Right lobe of liver (tissue), 6 donors: ENCODE measurements at regions not wholly inside any gene's neighbourhood (a gene's known extent, or its start where the extent isn't known, plus 50 kb on each side); places are given as distances from the start of the nearest gene placed in this dataset.

Experiments used
- ATAC-seq, 4 donors: fragments of 200-7000 bp; cut with Tn5 transposase; one replicate each; pipeline ENCODE4 v1.9.1; 2020; ENCODE audit warnings: mild to moderate bottlenecking in 4 of 4, moderate library complexity in 4 of 4
- DNase-seq, 3 donors: peaks; one replicate each; pipeline ENCODE4 v3.0.0-alpha.2; 2020
- H3K27ac ChIP-seq, 3 donors: fragments of 200-600 bp; one replicate each; pipeline ENCODE4 v1.8.0; 2022
- H3K27me3 ChIP-seq, 2 donors: fragments of 200-600 bp; one replicate each; pipeline ENCODE4 v1.8.0; 2022
- H3K36me3 ChIP-seq, 4 donors: fragments of 200-600 bp; sonication (generic) in 1 of 4; one replicate each; pipeline versions ENCODE4 v1.5.1 to v1.8.0; 2017 to 2022; ENCODE audit warnings: control low read depth in 1 of 4
- H3K4me1 ChIP-seq, 4 donors: fragments of 200-600 bp; sonication (generic) in 1 of 4; one replicate each; pipeline versions ENCODE4 v1.5.1 to v1.8.0; 2017 to 2022; ENCODE audit warnings: control low read depth in 1 of 4
- H3K4me3 ChIP-seq, 3 donors: fragments of 200-600 bp; one replicate each; pipeline ENCODE4 v1.8.0; 2022
- H3K9me3 ChIP-seq, 4 donors: fragments of 200-600 bp; sonication (generic) in 1 of 4; one replicate each; pipeline versions ENCODE4 v1.5.1 to v1.8.0; 2017 to 2022; ENCODE audit warnings: control low read depth in 1 of 4
- POLR2A ChIP-seq: fragments of 450-650 bp; IDR thresholded peaks from one replicate; pipeline ENCODE4 v1.6.1; 2017; ENCODE audit warnings: antibody characterized with exemption, mild to moderate bottlenecking
- WGBS: methylation state at CpG from one replicate; pipeline ENCODE4 v1.1.6; 2018; ENCODE audit warnings: low coverage, low lambda C conversion rate; ENCODE audit not compliant: insufficient coverage; ENCODE audit errors: missing lambda C conversion rate; 5-methylcytosine and 5-hydroxymethylcytosine counted together
- intact Hi-C, 2 donors: fragments of 100-400 bp; cut with DNase I; formaldehyde crosslinking; loops; one replicate each; pipeline versions ENCODE4 v1.11.2 to v1.14.1; 2022
- TF ChIP-seq, protein P1 (sequence below), 4 donors: fragments of 200-600 bp in 3 of 4; fragments of 450-650 bp in 1 of 4; IDR thresholded peaks; one replicate each; pipeline versions ENCODE4 v1.5.1 to v1.8.0; 2016 to 2022; ENCODE audit warnings: antibody characterized with exemption in 4 of 4, mild to moderate bottlenecking in 2 of 4
- donor health status: DM: no; HTN: yes; CAD: no.
- donor health status: DM: no; HTN: no; CAD: no.
- donor health status: DM: no; HTN: no; CAD: no.
- donor health status: DM: no; HTN: yes; CAD: no.
- donor health status: DM: no; HTN: yes; CAD: no.

DNA sequence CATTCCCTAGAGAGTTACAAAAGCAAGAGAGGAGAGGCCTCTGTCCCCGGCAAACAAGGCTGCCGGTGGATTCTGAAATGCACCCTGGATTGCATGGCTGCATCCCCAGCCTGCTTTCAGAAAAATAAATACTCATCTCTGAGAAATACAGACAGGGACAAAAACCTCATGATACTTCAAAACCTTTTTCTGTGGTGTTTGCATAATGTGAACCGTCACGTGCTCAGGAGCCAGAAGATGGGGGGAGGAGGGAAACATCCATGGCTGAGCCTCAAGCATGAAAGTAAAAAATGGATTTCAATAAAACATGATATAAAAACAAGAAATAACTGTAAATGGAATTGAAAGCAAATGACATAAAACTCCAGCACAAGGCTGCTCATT is 198.5 kb upstream of the NCAM1 start:
- 43% methylated on average over 4 of the region's 4 CpGs for WGBS
- DNase-seq (no peak), ATAC-seq (no peak)
- Histone ChIP-seq H3K4me3 (no peak overlapping the region), H3K27ac (no peak overlapping the region), H3K36me3 (no peaks in the 10 kb centered on the region), H3K9me3 (no peaks in the 10 kb centered on the region), H3K4me1 (no peaks in the 10 kb centered on the region), H3K27me3 (no peaks in the 10 kb centered on the region)
- intact Hi-C loops = no loop called here
- TF ChIP-seq POLR2A = no peak
- TF ChIP-seq, protein P1, sequence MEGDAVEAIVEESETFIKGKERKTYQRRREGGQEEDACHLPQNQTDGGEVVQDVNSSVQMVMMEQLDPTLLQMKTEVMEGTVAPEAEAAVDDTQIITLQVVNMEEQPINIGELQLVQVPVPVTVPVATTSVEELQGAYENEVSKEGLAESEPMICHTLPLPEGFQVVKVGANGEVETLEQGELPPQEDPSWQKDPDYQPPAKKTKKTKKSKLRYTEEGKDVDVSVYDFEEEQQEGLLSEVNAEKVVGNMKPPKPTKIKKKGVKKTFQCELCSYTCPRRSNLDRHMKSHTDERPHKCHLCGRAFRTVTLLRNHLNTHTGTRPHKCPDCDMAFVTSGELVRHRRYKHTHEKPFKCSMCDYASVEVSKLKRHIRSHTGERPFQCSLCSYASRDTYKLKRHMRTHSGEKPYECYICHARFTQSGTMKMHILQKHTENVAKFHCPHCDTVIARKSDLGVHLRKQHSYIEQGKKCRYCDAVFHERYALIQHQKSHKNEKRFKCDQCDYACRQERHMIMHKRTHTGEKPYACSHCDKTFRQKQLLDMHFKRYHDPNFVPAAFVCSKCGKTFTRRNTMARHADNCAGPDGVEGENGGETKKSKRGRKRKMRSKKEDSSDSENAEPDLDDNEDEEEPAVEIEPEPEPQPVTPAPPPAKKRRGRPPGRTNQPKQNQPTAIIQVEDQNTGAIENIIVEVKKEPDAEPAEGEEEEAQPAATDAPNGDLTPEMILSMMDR (IDR thresholded peaks at IDR 0.05) = no peak

DNA sequence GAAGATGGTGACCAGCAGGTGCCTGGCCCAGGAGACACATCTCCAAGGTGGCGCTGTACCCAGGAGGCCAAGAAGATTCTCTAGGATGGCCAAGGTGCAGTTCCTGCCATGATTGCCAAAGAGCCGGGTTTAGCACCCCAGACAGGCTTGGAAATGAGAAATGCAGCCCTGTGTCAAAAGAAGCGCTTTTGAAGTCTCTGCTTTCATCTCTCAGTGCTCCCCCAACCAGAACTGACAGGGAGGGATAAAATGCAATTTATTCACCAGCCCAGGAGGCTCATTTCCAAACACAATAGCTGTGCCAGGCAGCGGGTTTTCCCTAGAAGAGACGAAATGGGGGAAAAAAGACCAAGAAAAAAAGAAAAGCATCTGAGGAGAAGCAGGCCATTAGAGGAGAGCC is 195.9 kb upstream of the NCAM1 start:
- intact Hi-C loops = no loop called here
- Histone ChIP-seq H3K4me3 (no peak overlapping the region), H3K36me3 (no peaks in the 10 kb centered on the region), H3K4me1 (no peaks in the 10 kb centered on the region), H3K27ac (no peak overlapping the region), H3K27me3 (no peaks in the 10 kb centered on the region), H3K9me3 (no peaks in the 10 kb centered on the region)
- WGBS = 48% methylated on average over 5 of the region's 5 CpGs
- no peak for DNase-seq
- no peak for ATAC-seq
- TF ChIP-seq, protein P1 (IDR thresholded peaks at IDR 0.05) = no peak
- TF ChIP-seq POLR2A = no peak

DNA sequence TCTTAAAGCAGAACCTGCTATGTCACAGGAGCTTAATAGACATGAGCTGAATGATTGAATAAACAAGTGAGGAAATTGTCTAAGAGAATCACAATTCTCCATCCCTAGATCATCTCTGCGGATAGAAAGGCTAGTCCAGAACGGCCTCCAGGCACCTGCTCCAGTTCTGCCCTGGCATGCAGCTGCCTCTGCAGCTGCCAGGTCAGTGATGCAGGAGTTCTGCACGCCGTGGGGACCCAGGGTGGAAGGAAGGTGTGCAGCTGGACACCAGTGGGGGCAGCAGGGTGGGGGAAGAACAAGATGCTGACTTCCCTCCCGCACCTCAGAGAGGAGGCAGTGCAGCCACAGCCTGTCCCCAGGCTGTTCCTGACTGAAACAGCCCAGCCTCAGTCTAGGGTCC is 192.1 kb upstream of the NCAM1 start:
- WGBS = 61% methylated on average over 3 of the region's 5 CpGs
- no peak for DNase-seq
- H3K36me3 ChIP-seq = no peaks in the 10 kb centered on the region
- H3K9me3 ChIP-seq = no peaks in the 10 kb centered on the region
- TF ChIP-seq, protein P1 (IDR thresholded peaks at IDR 0.05) = no peak
- TF ChIP-seq POLR2A = no peak
- H3K4me1 ChIP-seq = no peaks in the 10 kb centered on the region
- intact Hi-C loops = no loop called here
- no peak for ATAC-seq
- H3K4me3 ChIP-seq = no peak overlapping the region
- H3K27ac ChIP-seq = no peak overlapping the region
- H3K27me3 ChIP-seq = no peaks in the 10 kb centered on the region

DNA sequence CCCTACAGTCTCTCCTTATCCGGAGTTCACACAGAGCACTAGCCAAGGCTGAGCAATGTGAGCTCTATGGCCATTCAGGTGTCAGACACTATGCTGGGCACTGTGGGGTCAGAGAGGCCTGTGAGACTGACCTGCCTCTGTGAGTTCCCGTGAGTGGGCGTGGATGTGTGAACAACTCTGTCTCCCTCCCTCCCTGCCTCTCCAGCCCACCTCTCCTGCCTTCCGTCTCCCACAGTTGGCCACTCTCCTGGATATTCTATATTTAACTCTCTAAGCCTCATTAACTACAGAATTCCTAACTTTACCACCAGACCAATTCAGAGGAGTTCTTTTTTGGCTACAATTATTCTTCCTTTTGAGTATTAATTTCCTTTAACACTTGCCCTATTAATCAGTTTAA is 191.6 kb upstream of the NCAM1 start:
- H3K4me1 ChIP-seq = no peaks in the 10 kb centered on the region
- intact Hi-C loops = no loop called here
- no peaks in the 10 kb centered on the region for H3K9me3 ChIP-seq
- ATAC-seq = no peak
- 68% methylated on average over 3 of the region's 4 CpGs for WGBS
- DNase-seq = no peak
- H3K4me3 ChIP-seq = no peak overlapping the region
- no peak overlapping the region for H3K27ac ChIP-seq
- TF ChIP-seq, protein P1 (IDR thresholded peaks at IDR 0.05) = no peak
- no peak for TF ChIP-seq POLR2A
- H3K36me3 ChIP-seq = no peaks in the 10 kb centered on the region
- no peaks in the 10 kb centered on the region for H3K27me3 ChIP-seq

DNA sequence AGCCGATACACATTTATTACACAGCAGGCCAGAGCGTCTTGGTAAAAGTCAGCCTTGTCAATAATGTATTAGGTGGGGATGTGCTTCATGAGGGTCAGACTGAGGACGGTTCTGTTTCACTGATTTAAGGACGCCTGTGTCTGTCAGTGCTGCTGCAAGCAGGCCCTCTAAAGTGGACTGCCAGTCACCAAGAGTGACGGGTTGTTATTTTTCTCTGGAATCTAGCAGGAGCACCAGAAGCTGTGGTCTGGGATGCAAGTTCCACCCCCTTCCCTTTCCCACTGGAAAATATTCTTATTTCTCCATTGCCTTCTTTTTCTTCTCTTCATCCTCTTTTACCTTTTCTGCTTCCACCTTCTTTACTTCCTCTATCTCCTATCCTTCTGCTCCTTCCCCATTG is 191.2 kb upstream of the NCAM1 start:
- Histone ChIP-seq H3K27ac (no peak overlapping the region), H3K4me3 (no peak overlapping the region), H3K9me3 (no peaks in the 10 kb centered on the region), H3K27me3 (no peaks in the 10 kb centered on the region), H3K4me1 (no peaks in the 10 kb centered on the region), H3K36me3 (no peaks in the 10 kb centered on the region)
- ATAC-seq (no peak), DNase-seq (no peak)
- no peak for TF ChIP-seq POLR2A
- TF ChIP-seq, protein P1 (IDR thresholded peaks at IDR 0.05) = no peak
- WGBS = 43% methylated on average over 4 of the region's 5 CpGs
- intact Hi-C loops = no loop called here
